ENCODE measurements at regions not wholly inside any gene's neighbourhood (a gene's known extent, or its start where the extent isn't known, plus 50 kb on each side); places are given as distances from the start of the nearest gene placed in this dataset.

GRCh38 chr7:16978358-16979244, 96.8 kb upstream of the AGR3 start:
- DNase-seq, result no peak

- DNase-seq, result no peak
Observed at GRCh38 chr7:16980539-16980938, 98.8 kb upstream of the AGR3 start.

- peak; percentile 27 for DNase-seq
Observed at GRCh38 chr7:16982640-16983350, 101.0 kb upstream of the AGR3 start.

GRCh38 chr7:16984375-16984774, 102.6 kb upstream of the AGR3 start:
- no peak for DNase-seq

GRCh38 chr7:16985621-16986020, 103.8 kb upstream of the AGR3 start:
- no peak for DNase-seq

GRCh38 chr7:16986755-16987154, 105.0 kb upstream of the AGR3 start:
- no peak for DNase-seq

- peak; percentile 60 for DNase-seq
Observed at GRCh38 chr7:16989811-16990413, 108.1 kb upstream of the AGR3 start.

- DNase-seq, result no peak
Observed at GRCh38 chr7:16991551-16991950, 109.8 kb upstream of the AGR3 start.

- DNase-seq, result no peak
Observed at GRCh38 chr7:16993543-16993942, 111.8 kb upstream of the AGR3 start.

- no peak for DNase-seq
Observed at GRCh38 chr7:16998481-16999051, 116.8 kb upstream of the AGR3 start.

GRCh38 chr7:16999541-17000267, 117.9 kb upstream of the AGR3 start:
- no peak for DNase-seq

GRCh38 chr7:17005271-17005670, 123.5 kb upstream of the AGR3 start:
- no peak for DNase-seq

GRCh38 chr7:17007841-17008240, 126.1 kb upstream of the AGR3 start:
- DNase-seq, result no peak

GRCh38 chr7:17009007-17009719, 127.4 kb upstream of the AGR3 start:
- no peak for DNase-seq

- DNase-seq, result no peak
Observed at GRCh38 chr7:17009933-17010332, 128.2 kb upstream of the AGR3 start.

GRCh38 chr7:17010637-17011300, 129.0 kb upstream of the AGR3 start:
- no peak for DNase-seq

GRCh38 chr7:17013204-17013603, 131.4 kb upstream of the AGR3 start:
- no peak for DNase-seq

- DNase-seq, result no peak
Observed at GRCh38 chr7:17014686-17015085, 132.9 kb upstream of the AGR3 start.

- DNase-seq, result no peak
Observed at GRCh38 chr7:17015598-17016031, 133.8 kb upstream of the AGR3 start.

GRCh38 chr7:17016402-17017010, 134.7 kb upstream of the AGR3 start:
- no peak for DNase-seq

Data from renal pelvis (tissue), 1 donor.